ENCODE measurements at regions not wholly inside any gene's neighbourhood (a gene's known extent, or its start where the extent isn't known, plus 50 kb on each side); places are given as distances from the start of the nearest gene placed in this dataset.

DNA sequence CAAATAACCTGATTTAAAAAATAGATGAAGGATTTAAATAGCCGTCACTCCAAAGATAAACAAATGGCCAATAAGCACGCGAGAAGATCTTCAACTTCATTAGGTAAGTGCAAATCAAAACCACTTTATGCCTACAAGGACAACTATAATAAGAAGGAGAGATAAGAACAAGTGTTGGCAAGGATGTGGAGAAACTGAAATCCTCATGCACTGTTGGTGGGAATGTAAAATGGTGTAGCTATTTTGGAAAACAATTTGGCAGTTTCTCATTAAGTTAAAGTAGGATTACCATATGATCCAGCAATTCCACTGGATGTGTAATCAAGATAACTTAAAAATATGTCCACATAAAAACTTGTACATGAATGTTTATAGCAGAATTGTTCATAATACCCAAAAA lies 64.1 kb downstream of the CXCL12 start:
- Histone ChIP-seq H3K27ac (ENCODE audit: low read depth in 1 of 2, low read length in 2 of 2) (no peak overlapping the region), H3K4me1 (ENCODE audit: control insufficient read depth in 4 of 4, insufficient read depth in 4 of 4, low read length in 3 of 4) (peaks cover 0 to 1% (median 0%) of the 10 kb centered on the region in 4 donors), H3K4me3 (ENCODE audit: low read depth in 1 of 3, low read length in 3 of 3) (no peak overlapping the region), H3K9ac (ENCODE audit: low read depth in 1 of 2, low read length in 2 of 2) (no peak overlapping the region), H3K9me3 (ENCODE audit: control insufficient read depth in 4 of 4, low read length in 3 of 4) (no peaks in the 10 kb centered on the region), H3K27me3 (ENCODE audit: control insufficient read depth in 4 of 4, insufficient read depth in 4 of 4, low read length in 3 of 4) (no peaks in the 10 kb centered on the region), H3K36me3 (ENCODE audit: control insufficient read depth in 4 of 4, insufficient read depth in 3 of 4, low read depth in 1 of 4, low read length in 3 of 4) (no peaks in the 10 kb centered on the region)
- DNase-seq (ENCODE audit: low spot score), result no peak
- WGBS, result 69% methylated on average over 3 of the region's 3 CpGs
- TF ChIP-seq HNF4A (conservative IDR thresholded peaks at IDR 0.05) (no peak), SP1 (IDR thresholded peaks at IDR 0.05) (no peak), FOXA2 (IDR thresholded peaks at IDR 0.05) (no peak), RXRA (IDR thresholded peaks at IDR 0.05) (no peak), RAD21 (IDR thresholded peaks at IDR 0.05) (no peak), JUND (IDR thresholded peaks at IDR 0.05) (no peak), YY1 (IDR thresholded peaks at IDR 0.05) (no peak)
- TF ChIP-seq, protein P1, sequence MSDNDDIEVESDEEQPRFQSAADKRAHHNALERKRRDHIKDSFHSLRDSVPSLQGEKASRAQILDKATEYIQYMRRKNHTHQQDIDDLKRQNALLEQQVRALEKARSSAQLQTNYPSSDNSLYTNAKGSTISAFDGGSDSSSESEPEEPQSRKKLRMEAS (IDR thresholded peaks at IDR 0.05), result no peak
- TF ChIP-seq, protein P2, sequence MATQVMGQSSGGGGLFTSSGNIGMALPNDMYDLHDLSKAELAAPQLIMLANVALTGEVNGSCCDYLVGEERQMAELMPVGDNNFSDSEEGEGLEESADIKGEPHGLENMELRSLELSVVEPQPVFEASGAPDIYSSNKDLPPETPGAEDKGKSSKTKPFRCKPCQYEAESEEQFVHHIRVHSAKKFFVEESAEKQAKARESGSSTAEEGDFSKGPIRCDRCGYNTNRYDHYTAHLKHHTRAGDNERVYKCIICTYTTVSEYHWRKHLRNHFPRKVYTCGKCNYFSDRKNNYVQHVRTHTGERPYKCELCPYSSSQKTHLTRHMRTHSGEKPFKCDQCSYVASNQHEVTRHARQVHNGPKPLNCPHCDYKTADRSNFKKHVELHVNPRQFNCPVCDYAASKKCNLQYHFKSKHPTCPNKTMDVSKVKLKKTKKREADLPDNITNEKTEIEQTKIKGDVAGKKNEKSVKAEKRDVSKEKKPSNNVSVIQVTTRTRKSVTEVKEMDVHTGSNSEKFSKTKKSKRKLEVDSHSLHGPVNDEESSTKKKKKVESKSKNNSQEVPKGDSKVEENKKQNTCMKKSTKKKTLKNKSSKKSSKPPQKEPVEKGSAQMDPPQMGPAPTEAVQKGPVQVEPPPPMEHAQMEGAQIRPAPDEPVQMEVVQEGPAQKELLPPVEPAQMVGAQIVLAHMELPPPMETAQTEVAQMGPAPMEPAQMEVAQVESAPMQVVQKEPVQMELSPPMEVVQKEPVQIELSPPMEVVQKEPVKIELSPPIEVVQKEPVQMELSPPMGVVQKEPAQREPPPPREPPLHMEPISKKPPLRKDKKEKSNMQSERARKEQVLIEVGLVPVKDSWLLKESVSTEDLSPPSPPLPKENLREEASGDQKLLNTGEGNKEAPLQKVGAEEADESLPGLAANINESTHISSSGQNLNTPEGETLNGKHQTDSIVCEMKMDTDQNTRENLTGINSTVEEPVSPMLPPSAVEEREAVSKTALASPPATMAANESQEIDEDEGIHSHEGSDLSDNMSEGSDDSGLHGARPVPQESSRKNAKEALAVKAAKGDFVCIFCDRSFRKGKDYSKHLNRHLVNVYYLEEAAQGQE (IDR thresholded peaks at IDR 0.05), result no peak
- TF ChIP-seq, protein P3, sequence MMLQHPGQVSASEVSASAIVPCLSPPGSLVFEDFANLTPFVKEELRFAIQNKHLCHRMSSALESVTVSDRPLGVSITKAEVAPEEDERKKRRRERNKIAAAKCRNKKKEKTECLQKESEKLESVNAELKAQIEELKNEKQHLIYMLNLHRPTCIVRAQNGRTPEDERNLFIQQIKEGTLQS (IDR thresholded peaks at IDR 0.05), result no peak

DNA sequence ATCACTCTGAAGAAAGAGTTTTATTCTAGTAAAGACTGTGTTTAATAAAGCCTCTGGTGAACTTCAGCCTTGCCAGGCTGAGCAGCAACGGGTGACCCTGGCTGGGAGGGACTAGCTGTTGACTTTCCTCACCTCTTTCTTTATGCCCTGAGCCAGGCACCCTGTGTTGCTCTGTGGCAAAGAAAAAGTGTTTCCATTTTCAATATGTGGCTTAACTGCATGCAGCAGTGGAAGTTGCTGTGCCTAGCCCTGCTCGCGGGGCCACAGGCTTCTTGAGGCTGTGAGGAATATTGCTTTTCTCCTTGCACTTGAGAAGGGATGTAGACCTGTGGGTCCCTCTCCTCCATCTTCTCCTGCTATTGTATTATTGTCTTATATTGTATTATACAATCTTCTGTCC lies 67.0 kb downstream of the CXCL12 start:
- no peaks in the 10 kb centered on the region for H3K27me3 ChIP-seq (ENCODE audit: control insufficient read depth in 4 of 4, insufficient read depth in 4 of 4, low read length in 3 of 4)
- no peak overlapping the region for H3K9ac ChIP-seq (ENCODE audit: low read depth in 1 of 2, low read length in 2 of 2)
- 75% methylated on average over 3 of the region's 3 CpGs for WGBS
- peaks cover 0 to 1% (median 0%) of the 10 kb centered on the region in 4 donors for H3K4me1 ChIP-seq (ENCODE audit: control insufficient read depth in 4 of 4, insufficient read depth in 4 of 4, low read length in 3 of 4)
- no peaks in the 10 kb centered on the region for H3K9me3 ChIP-seq (ENCODE audit: control insufficient read depth in 4 of 4, low read length in 3 of 4)
- H3K27ac ChIP-seq (ENCODE audit: low read depth in 1 of 2, low read length in 2 of 2), result no peak overlapping the region
- H3K4me3 ChIP-seq (ENCODE audit: low read depth in 1 of 3, low read length in 3 of 3), result no peak overlapping the region
- DNase-seq (ENCODE audit: low spot score), result no peak
- no peaks in the 10 kb centered on the region for H3K36me3 ChIP-seq (ENCODE audit: control insufficient read depth in 4 of 4, insufficient read depth in 3 of 4, low read depth in 1 of 4, low read length in 3 of 4)
- TF ChIP-seq NR2F2 (IDR thresholded peaks at IDR 0.05) (no peak), JUND (IDR thresholded peaks at IDR 0.05) (no peak), FOXA2 (IDR thresholded peaks at IDR 0.05) (no peak), RXRA (IDR thresholded peaks at IDR 0.05) (no peak), HNF4A (conservative IDR thresholded peaks at IDR 0.05) (no peak), SP1 (IDR thresholded peaks at IDR 0.05) (no peak), RAD21 (IDR thresholded peaks at IDR 0.05) (no peak), EGR1 (IDR thresholded peaks at IDR 0.05; ENCODE audit: low read depth in 2 of 2) (no peak), TAF1 (conservative IDR thresholded peaks at IDR 0.05) (no peak), FOXA1 (IDR thresholded peaks at IDR 0.05) (no peak), HNF4G (IDR thresholded peaks at IDR 0.05) (no peak)
- TF ChIP-seq, protein P1 (IDR thresholded peaks at IDR 0.05), result no peak
- TF ChIP-seq, protein P4, sequence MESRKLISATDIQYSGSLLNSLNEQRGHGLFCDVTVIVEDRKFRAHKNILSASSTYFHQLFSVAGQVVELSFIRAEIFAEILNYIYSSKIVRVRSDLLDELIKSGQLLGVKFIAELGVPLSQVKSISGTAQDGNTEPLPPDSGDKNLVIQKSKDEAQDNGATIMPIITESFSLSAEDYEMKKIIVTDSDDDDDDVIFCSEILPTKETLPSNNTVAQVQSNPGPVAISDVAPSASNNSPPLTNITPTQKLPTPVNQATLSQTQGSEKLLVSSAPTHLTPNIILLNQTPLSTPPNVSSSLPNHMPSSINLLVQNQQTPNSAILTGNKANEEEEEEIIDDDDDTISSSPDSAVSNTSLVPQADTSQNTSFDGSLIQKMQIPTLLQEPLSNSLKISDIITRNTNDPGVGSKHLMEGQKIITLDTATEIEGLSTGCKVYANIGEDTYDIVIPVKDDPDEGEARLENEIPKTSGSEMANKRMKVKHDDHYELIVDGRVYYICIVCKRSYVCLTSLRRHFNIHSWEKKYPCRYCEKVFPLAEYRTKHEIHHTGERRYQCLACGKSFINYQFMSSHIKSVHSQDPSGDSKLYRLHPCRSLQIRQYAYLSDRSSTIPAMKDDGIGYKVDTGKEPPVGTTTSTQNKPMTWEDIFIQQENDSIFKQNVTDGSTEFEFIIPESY (IDR thresholded peaks at IDR 0.05), result no peak
- TF ChIP-seq, protein P3 (IDR thresholded peaks at IDR 0.05), result no peak

Data from liver (tissue), 7 donors.